ENCODE measurements at regions not wholly inside any gene's neighbourhood (a gene's known extent, or its start where the extent isn't known, plus 50 kb on each side); places are given as distances from the start of the nearest gene placed in this dataset.

DNA sequence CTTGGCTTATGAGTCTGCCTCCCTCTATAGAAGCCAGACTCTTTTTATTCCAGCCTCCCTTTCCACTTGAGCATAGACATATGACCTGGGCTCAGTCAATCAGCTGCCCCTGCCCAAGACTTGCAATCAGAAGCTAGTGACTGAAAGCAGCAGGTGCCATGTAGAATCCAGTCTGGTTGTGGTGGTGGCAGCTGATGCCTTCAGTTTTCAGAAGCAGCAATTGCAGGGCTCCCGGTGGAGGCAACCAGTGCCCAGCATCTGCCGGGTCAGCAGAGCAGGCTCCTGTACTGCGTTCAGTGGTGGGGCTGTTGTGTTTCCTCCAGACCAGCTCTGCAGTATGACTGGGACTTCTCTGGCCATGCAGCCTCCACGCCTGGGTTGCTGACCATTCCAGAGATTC lies 53.9 kb upstream of the PALM2AKAP2 start:
- no peaks in the 10 kb centered on the region for H3K4me1 Mint-ChIP-seq
- no peak overlapping the region for H3K27ac Mint-ChIP-seq
- H3K4me3 Mint-ChIP-seq, result no peak overlapping the region
- H3K36me3 Mint-ChIP-seq, result no peaks in the 10 kb centered on the region
- H3K27me3 Mint-ChIP-seq, result peaks cover 2% of the 10 kb centered on the region
- no peaks in the 10 kb centered on the region for H3K9me3 Mint-ChIP-seq

DNA sequence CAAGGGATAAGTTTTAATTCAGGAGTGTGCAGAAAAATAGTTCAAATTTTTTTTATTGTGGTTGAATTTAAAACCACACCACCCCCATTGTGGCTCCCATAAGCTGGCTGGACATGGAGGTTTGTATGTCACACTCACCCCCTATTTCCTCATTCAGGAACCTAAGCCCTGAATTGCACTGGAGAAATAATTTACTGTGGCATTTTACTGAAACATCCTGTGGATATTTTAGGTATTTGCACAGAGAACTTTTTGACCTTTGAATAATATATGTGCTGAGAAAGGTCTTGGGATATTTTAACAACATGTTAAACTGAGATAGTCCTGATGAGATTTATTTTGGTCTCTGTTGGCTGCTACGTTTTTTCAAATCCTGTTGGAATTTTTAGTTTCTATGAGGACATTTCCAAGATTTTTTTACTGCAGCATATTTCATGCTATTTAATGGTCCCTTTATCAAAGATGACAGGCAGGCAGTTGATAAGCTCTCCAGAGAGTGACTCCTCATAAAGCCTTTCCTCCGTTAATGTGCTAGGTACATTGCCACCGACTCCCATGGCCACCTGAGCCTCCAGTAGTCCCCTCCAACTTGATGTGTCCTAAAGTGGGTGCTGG lies 51.2 kb upstream of the PALM2AKAP2 start:
- H3K4me1 Mint-ChIP-seq, result no peaks in the 10 kb centered on the region
- H3K27ac Mint-ChIP-seq, result no peak overlapping the region
- H3K27me3 Mint-ChIP-seq, result peaks cover 7% of the 10 kb centered on the region
- no peak overlapping the region for H3K4me3 Mint-ChIP-seq
- no peaks in the 10 kb centered on the region for H3K9me3 Mint-ChIP-seq
- H3K36me3 Mint-ChIP-seq, result no peaks in the 10 kb centered on the region

DNA sequence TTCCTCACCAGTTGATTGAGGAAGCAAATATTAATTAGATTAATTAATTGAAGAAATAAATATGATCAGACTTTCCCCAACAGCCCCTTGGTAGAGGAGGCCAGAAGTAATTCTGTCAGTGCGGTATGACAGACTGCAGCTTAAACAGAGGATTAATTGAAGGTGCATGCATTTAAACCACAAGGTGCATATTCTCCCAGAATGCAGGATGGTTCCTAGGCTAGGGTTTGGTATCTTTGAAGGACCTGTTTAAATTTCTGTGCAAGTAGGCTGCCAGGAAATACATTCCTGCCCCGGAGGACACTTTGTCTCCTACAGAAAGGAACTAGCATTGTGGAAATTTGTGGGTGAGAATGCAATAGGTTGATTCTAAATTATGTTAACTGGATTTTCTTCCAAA lies 50.5 kb upstream of the PALM2AKAP2 start:
- Mint-ChIP-seq H3K36me3 (no peaks in the 10 kb centered on the region), H3K9me3 (no peaks in the 10 kb centered on the region), H3K27me3 (peaks cover 7% of the 10 kb centered on the region), H3K27ac (no peak overlapping the region), H3K4me1 (no peaks in the 10 kb centered on the region), H3K4me3 (no peak overlapping the region)
